Transverse colon (tissue), 3 donors: ENCODE measurements at regions not wholly inside any gene's neighbourhood (a gene's known extent, or its start where the extent isn't known, plus 50 kb on each side); places are given as distances from the start of the nearest gene placed in this dataset.

ENCODE experiments used
- CTCF ChIP-seq, 5 experiments: fragments of 200-600 bp in 3 of 5; fragments of 450-650 bp in 2 of 5; sonication (generic) in 3 of 5; IDR thresholded peaks; 1 replicate in 2 of 5; 2 replicates in 3 of 5; pipeline ENCODE4 v1.5.1; 2016 to 2017; ENCODE audit warnings: antibody characterized with exemption in 5 of 5, inconsistent platforms in 3 of 5, mild to moderate bottlenecking in 2 of 5, moderate library complexity in 1 of 5
- POLR2A ChIP-seq: fragments of 450-650 bp; IDR thresholded peaks from one replicate; pipeline ENCODE4 v1.6.1; 2016; ENCODE audit warnings: antibody characterized with exemption, mild to moderate bottlenecking, moderate library complexity

- no peak for TF ChIP-seq CTCF (IDR thresholded peaks at IDR 0.05)
- TF ChIP-seq POLR2A, result no peak
Measured at GRCh38 chr11:26202754-26203153, 129.2 kb upstream of the ANO3 start.
